ENCODE measurements at regions not wholly inside any gene's neighbourhood (a gene's known extent, or its start where the extent isn't known, plus 50 kb on each side); places are given as distances from the start of the nearest gene placed in this dataset.
"Not testable (repeated sequence)": the region's sequence is repeated elsewhere in the genome, so short reads cannot be mapped to it uniquely, and the experiment has no call there.

DNA sequence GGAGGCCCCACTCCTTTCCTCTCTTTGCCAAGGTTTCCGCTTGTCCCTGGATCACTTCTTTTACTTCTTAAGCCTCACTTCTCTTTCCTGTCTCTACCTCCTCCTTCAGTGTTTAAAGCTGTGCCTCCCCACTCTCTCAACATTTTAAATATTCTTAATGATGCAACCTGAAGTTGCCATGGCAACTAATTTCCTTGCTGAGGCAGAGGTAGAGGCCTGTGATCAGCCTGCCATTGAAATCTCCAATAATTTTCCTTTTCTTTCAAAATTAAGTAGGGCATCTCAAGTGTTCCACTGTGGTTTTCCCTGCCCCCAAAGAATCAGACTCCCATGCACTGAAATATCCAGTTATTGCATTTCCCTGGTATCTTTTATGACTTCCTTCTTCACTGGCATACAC, 108.6 kb upstream of the VRK1 start:
- no peak for DNase-seq

- DNase-seq = no peak
These were observed 106.3 kb upstream of the VRK1 start for GRCh38 chr14:96690713-96691383.

- DNase-seq = no peak
These were observed 103.8 kb upstream of the VRK1 start for GRCh38 chr14:96693252-96693820.

DNA sequence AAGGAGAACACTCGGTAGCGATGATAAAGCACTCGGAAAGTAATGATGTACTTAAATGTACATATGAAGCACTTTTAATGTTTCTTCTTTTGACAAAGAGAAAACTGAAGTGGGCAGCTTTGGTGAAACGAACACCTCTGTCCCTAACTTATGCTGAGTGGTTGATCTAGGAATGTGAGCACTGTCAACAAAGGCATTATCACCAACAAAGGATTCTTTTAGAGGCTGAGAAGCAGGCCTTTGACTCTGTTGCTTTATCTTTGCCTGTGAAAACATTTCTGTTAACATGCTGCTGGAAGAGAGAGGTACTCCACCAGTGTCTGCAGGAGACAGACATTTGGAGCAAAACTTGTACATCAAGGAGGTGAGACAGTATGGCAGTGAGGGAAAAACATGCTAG, 103.2 kb upstream of the VRK1 start:
- no peak for DNase-seq

DNA sequence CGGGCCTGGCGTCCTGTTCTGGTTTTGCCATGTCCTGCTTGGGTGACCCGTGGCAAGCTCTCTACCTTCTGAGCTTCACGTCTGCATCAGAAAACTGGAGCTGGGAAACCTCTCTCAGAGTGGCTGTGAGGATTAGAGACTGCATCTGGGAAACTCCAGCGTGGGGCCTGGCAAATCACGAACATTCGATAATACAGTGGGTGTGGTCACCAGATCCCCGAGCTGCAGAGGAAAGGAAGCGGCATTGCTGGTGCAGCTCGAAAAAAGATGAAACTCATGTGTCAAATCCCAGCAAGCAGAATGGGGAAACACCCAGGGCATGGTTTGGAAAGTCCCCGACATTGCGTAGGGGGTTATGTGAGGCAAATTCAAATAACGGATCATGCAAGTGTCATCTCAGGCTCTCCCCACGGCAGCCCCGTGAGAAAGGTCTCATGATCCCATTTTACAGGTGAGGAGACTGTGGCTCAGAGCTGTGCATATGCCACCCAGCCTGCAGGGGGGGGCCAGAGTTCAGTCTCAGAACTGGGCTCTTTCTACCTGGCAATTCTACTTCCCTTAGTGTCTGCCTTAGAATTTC, 98.1 kb upstream of the VRK1 start:
- DNase-seq = no peak

DNA sequence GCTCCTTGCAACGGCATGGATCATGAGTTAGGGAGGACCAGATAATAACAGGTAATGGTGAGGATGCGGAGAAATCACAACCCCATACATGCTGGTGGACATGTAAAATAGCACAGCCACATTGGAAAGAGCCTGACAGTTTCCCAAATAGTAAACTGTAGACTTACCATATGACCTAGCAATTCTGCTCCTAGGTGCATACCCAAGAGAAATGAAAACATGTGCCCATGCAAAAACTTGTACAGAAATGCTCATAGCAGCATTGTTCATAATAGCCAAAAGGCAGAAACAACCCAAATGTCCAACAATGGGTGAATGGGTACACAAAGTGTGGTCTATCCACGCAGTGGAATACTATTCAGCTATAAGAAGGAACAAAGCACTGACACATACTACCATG, 97.5 kb upstream of the VRK1 start:
- DNase-seq = no peak

- no peak for DNase-seq
These were observed 94.4 kb upstream of the VRK1 start for GRCh38 chr14:96702831-96703230.

- DNase-seq = no peak
These were observed 91.6 kb upstream of the VRK1 start for GRCh38 chr14:96705422-96706092.

GRCh38 chr14:96706893-96707292, 90.3 kb upstream of the VRK1 start:
- DNase-seq = no peak

GRCh38 chr14:96710060-96710666, 87.0 kb upstream of the VRK1 start:
- no peak for DNase-seq

GRCh38 chr14:96711559-96712267, 85.5 kb upstream of the VRK1 start:
- DNase-seq = no peak

- DNase-seq = no peak
These were observed 83.8 kb upstream of the VRK1 start for GRCh38 chr14:96713426-96713825.

- not testable (repeated sequence) for DNase-seq
These were observed 82.6 kb upstream of the VRK1 start for GRCh38 chr14:96714537-96714936.

DNA sequence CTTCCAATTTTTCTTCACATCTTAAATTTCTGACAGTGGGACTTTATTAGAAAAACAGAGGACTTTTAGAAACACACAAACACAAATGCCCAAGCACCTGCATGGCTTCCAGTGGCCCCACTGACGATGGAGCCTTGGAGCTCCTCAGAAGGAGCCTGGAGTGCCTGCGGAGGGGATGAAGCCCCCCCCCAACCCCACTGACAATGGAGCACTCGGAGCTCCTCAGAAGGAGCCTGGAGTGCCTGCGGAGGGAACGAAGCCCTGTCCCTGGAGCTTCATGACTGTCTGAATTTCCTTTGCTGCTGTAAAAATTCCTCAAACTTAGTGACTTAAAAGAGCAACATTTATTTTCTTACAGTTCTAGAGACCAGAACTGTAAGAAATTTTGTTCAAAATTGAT, 80.1 kb upstream of the VRK1 start:
- DNase-seq = no peak

GRCh38 chr14:96718407-96718806, 78.8 kb upstream of the VRK1 start:
- no peak for DNase-seq

DNA sequence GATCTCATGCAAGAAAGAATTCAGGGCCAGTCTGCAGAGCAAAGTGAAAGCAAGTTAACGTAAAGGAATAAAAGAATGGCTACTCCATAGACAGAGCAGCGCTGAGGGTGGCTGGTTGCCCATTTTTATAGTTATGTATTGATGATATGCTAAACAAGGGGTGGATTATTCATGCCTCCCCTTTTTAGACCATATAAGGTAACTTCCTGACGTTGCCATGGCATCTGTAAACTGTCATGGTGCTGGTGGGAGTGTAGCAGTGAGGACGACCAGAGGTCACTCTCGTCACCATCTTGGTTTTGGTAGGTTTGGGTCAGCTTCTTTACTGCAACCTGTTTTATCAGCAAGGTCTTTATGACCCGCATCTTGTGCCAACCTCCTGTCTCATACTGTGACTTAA, 76.5 kb upstream of the VRK1 start:
- not testable (repeated sequence) for DNase-seq

- DNase-seq = no peak
These were observed 74.4 kb upstream of the VRK1 start for GRCh38 chr14:96722736-96723135.

DNA sequence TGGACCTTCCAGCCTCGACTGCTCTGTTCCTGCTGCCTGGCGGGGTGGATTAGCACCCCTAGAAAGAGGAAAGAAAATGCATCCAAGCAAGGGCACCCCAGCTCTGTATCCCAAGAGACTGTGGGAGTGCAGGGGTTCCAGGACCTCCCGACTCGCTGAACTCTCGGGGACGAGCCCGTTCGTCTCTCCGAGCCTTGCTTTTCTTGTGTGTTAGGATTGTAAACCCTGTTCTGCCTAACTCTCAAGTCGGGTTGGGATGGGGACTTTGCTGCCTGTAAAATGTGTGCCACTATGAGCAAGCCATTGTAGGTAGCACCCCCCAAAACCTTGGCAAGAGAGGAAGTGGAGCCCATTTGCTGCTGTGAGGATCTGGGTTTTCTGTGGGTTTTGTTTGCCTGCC, 73.2 kb upstream of the VRK1 start:
- no peak for DNase-seq

DNA sequence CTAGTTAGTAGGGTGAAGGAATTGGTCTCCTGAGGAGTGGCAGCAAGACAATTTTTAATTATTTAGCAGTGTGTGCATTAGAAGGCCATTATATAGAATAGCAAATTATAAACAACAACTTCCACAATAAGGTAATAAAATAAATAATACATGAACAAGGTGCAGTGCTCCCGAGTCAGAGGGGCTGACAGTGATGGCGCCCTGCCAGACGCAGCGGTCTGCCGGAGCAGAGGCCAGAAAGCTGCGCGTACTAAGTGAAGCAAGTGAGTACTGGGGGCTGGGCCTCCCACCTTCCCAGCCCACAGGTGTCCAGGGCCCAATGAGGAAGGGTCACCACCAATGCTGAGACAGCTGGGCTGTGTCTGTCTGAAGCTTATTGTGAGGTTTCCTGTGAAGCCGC, 72.0 kb upstream of the VRK1 start:
- DNase-seq = no peak

DNA sequence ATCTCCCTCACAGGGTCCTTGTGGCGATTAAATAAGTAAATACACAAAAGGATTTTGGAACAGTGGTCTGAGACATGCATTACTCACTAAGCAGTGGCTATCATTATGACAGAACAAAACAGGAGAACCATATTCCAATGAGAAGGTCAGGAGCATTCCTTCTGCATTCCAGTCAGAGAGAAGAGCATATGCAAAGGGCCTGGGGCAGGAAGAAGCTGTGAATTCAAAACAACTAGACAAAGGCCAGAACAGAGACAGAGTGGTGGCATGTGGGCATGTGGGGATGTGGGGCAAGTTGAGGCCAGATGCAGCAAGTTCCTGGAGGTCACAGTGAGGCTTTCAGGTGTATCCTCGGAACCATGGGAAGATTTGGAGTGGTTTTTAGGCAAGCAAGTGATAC, 70.1 kb upstream of the VRK1 start:
- DNase-seq = no peak

DNA sequence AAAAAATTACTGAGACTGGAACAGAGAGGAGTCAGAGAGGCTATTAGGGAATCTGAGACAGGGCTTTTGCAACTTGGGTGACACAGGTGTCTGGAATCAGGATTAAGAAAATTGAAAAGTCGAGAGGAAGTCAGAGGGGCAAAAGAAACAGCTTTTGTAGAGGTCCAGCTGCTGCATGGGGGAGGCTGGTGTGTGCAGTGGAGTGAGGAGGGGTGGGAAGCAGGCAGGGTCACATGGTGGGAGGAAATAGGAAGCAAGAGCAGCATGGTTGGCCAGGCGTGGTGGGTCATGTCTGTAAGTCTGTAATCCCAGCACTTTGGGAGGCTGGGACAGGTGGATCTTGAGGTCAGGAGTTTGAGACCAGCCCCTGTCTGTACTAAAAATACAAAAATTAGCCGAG, 69.7 kb upstream of the VRK1 start:
- no peak for DNase-seq

GRCh38 chr14:96727980-96728717, 69.0 kb upstream of the VRK1 start:
- no peak for DNase-seq

Measured in NCI-H1417 treated with DMSO at 0.1 percent for 48 hours (cell line).